B cell (primary cell): ENCODE measurements at regions not wholly inside any gene's neighbourhood (a gene's known extent, or its start where the extent isn't known, plus 50 kb on each side); places are given as distances from the start of the nearest gene placed in this dataset.

Source experiments
- CTCF ChIP-seq: fragments of 200-600 bp; IDR thresholded peaks from one replicate; pipeline ENCODE4 v1.8.0; 2022; ENCODE audit warnings: antibody characterized with exemption, mild to moderate bottlenecking
- EZH2 ChIP-seq: IDR thresholded peaks from 2 replicates; pipeline ENCODE4 v1.6.1; 2012; ENCODE audit warnings: borderline replicate concordance, low read depth, mild to moderate bottlenecking, moderate library complexity, low read length; ENCODE audit not compliant: insufficient read depth, poor library complexity, severe bottlenecking

GRCh38 chr1:80249699-80250098 is 1243.2 kb upstream of the ADGRL4 start:
- TF ChIP-seq CTCF, result no peak
- no peak for TF ChIP-seq EZH2
